Frontal cortex (tissue), 3 donors: ENCODE measurements at regions not wholly inside any gene's neighbourhood (a gene's known extent, or its start where the extent isn't known, plus 50 kb on each side); places are given as distances from the start of the nearest gene placed in this dataset.
"Not testable (repeated sequence)": the region's sequence is repeated elsewhere in the genome, so short reads cannot be mapped to it uniquely, and the experiment has no call there.

Source experiments
- DNase-seq, 2 donors: peaks; one replicate each; pipeline ENCODE4 v3.0.0; 2012; ENCODE audit warnings: low spot score in 2 of 2
- FAIRE-seq: peaks from 2 replicates; lab custom pipeline; 2012; peaks lifted over from hg19 to GRCh38; lab: Jason Lieb, UNC
- donor health status: control.
- donor health status: control.
- donor health status: control.

DNA sequence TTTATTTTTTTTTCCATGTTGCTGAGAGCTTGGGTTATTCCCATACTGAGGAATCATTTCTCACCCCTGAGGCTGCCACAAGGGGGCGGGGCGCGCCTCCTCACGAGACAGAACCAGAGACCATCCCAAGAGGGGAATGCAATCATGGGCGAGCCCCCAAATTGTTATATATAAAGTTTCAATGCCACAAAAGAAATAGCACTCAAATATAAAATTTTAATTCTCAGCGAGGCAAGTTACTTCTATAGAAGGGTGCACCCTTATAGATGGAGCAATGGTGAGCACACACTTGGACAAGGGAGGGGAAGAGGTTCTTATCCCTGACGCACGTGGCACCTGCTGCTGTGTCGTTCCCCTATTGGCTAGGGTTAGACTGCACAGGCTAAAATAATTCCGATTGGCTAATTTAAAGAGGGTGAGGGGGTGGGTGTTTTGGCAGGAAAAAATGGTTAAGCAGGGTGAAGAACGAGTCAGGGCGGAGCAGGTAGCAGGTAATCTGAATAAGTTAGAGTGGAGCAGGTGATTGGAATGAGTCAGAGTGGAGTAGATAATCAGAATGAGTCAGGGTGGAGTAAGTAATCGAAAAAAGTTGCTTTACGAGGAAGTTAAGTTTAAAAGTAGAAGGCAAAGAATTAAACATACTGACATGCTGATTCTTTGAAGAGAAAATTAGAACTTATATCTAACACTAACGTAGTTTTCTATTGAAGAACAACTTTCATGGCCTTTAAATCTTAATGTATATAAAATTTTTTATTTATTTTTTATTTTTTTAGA lies 177.5 kb downstream of the MTCL1 start:
- FAIRE-seq (no peak), DNase-seq (no peak)

- DNase-seq: no peak
Observed at GRCh38 chr18:8883409-8883668, 178.0 kb downstream of the MTCL1 start.

DNA sequence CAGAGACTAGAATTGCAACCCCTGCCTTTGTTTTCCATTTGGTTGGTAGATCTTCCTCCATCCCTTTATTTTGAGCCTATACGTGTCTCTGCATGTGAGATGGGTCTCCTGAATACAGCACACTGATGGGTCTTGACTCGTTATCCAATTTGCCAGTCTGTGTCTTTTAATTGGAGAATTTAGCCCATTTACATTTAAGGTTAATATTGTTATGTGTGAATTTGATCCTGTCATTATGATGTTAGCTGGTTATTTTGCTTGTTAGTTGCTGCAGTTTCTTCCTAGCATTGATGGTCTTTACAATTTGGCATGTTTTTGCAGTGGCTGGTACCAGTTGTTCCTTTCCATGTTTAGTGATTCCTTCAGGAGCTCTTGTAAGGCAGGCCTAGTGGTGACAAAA lies 182.5 kb downstream of the MTCL1 start:
- not testable (repeated sequence) for DNase-seq, FAIRE-seq

More at GRCh38 chr18:8883409-8883668, 178.0 kb downstream of the MTCL1 start:
- no peak for FAIRE-seq

GRCh38 chr18:8889489-8889888 lies 184.1 kb downstream of the MTCL1 start:
- FAIRE-seq (no peak), DNase-seq (no peak)

GRCh38 chr18:8890503-8890902 lies 185.1 kb downstream of the MTCL1 start:
- FAIRE-seq: not testable (repeated sequence)

DNA sequence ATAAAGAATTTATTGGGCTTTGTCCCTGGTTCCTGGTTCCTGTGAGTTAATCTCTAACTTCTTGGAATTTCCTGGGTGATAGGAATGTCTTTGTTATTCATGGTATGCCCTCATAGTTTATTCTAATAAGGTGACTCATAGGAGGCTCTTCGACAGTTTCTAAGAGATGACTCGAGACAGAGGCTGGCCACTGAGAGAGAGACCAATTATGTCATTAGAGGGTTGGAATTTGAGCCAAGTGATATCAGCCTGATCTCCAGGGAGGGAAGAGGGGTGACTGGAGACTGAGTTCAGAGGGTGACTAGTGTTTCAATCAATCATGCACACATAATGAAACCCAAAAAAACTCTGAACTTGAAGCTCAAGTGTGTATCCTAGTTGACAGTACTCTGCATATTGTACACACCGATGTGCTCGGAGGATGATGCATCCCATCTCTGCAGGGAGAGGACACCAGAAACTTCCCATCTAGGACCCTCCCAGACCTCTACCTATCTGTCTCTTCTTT lies 185.7 kb downstream of the MTCL1 start:
- no peak for DNase-seq
- no peak for FAIRE-seq

More at GRCh38 chr18:8890503-8890902, 185.1 kb downstream of the MTCL1 start:
- DNase-seq: not testable (repeated sequence)

GRCh38 chr18:8893221-8893620 lies 187.9 kb downstream of the MTCL1 start:
- FAIRE-seq: no peak
- no peak for DNase-seq

GRCh38 chr18:8893628-8894231 lies 188.4 kb downstream of the MTCL1 start:
- DNase-seq (no peak), FAIRE-seq (no peak)

DNA sequence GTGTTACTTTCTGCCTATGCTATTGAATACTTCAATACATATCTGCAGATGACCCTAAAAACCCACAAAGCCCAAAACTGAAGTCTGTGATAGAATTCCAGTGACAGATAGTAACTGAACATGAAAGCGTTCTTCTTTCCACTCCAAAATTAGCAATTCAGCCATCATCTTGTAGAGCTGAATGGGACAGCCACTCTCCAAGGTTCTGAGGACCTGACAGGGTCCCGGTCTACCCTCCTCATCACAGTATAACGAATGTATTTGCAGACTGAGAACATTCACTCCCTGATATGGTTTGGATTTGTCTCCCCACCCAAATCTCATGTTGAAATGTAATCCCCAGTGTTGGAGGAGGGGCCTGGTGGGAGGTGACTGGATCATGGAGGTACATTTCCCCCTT lies 189.5 kb downstream of the MTCL1 start:
- no peak for DNase-seq
- no peak for FAIRE-seq

DNA sequence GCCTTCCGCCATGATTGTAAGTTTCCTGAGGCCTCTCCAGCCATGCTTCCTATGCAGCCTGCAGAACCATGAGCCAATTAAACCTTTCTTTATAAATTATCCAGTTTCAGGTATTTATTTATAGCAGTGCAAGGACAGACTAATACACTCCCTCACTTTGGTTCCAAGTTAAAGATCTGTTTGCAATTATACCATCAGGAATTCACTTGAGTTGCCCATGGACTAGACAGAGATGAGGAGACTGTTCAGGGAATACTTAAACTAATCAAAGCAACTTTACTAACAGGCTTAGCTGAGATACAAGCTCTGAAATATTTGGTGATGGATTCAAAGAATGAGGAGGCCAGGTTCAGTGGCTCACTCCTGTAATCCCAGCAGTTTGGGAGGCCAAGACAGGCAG lies 190.0 kb downstream of the MTCL1 start:
- DNase-seq (no peak), FAIRE-seq (no peak)

- no peak for DNase-seq
Observed at GRCh38 chr18:8895987-8896619, 190.7 kb downstream of the MTCL1 start.

DNA sequence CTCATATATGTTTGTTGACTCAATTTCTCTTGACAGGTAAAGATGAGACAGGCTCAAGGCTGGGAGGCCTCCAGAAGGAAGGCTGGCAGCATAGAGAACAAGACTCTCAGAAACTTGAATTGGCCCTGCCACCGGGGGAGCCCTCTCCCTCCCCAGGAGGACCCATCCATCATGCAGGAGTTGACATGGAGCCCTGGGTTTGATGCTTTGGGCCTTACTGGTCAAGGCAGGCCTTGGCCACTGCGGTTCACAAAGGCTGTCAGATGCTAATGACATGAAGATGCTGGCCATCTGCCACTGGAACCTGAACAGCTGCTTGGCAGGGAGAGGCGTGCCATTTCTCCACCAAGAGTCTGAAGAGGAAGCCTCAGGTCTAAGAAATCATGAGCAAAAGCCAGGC lies 193.6 kb downstream of the MTCL1 start:
- no peak for DNase-seq
- FAIRE-seq: no peak

More at GRCh38 chr18:8895987-8896619, 190.7 kb downstream of the MTCL1 start:
- no peak for FAIRE-seq

- no peak for FAIRE-seq
Observed at GRCh38 chr18:8900552-8900951, 195.2 kb downstream of the MTCL1 start.

DNA sequence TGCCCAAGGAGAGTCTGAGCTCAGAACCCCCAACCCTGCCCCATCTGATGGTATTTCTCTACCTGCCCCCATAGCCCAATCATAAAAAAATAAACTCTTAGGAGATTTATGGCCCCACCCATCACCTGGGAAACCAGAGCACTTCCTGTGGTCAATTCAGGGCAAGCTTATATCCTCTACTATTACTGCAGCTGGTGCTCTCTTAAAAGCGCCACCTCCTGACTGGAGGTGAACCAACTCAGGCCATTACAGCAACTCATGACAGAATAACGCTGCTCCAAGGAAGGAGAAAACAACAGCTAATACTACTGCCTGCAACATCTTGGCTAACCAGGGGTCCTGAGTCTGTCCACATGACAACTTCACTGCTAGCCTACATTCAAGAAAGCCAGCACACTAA lies 195.7 kb downstream of the MTCL1 start:
- no peak for FAIRE-seq

More at GRCh38 chr18:8900552-8900951, 195.2 kb downstream of the MTCL1 start:
- DNase-seq: no peak

DNA sequence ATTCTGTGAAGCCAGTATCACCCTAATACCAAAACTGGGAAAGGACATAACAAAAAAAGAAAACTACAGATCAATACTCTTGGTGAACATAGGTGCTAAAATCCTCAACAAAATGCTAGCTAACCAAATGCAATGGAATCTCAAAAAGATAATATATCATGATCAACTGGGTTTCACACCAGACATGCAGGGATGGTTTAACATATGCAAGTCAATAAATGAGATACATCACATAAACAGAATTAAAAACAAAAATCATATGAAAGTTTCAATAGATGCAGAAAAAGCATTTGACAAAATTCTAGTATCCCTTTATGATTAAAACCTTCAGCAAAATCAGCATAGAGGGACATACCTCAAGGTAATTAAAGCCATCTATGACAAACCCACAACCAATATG lies 198.2 kb upstream of the NDUFV2 start:
- FAIRE-seq: no peak
- DNase-seq: no peak

More for the DNA sequence above, 195.7 kb downstream of the MTCL1 start:
- no peak for DNase-seq

- FAIRE-seq: no peak
- no peak for DNase-seq
Observed at GRCh38 chr18:8908792-8909510, 193.5 kb upstream of the NDUFV2 start.

DNA sequence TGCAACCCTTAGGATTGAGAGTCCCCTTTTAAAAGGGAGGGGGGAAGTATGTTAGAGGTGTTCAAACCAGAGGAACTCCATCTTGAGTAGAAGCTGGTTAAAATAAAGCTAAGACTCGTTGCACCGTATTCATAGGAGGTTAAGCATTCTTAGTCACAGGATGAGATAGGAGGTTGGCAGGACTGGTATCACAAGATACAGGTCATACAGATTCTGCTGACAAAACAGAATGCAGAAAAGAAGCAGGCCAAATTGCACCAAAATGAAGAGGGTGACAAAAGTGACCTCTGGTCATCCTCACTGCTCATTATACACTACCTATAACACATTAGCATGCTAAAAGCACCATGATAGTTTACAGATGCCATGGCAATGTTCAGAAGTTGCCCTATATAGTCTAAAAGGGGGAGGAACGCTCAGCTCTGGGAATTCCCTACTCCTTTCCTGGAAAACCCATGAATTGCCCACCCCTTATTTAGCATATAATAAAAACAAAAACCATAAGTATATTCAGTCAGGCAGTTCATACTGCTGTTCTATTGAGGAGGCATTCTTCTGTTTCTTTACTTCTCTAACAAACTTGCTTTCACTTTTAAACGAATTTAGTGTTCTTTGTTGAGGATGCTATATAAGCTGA lies 192.2 kb upstream of the NDUFV2 start:
- FAIRE-seq (no peak), DNase-seq (no peak)

DNA sequence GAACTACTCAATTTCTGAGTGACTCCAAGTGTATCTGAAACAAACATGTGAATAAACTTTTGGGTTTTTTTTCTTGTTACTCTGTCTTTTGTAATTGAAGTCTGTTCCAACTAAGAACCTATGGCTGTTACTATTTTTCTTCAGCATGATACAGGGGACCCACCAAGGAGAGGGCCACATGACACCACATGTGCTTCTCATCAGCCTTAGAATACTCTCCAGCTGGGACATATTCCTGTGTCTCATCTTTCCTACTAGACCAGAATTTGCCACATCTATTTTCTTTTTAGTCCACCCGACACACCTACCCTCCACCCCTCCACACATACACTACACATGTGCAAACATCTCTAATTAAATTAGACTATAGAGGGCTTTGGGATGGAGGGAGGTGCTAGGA lies 191.7 kb upstream of the NDUFV2 start:
- DNase-seq (no peak), FAIRE-seq (no peak)

GRCh38 chr18:8911408-8912340 lies 190.8 kb upstream of the NDUFV2 start:
- no peak for DNase-seq
- FAIRE-seq: no peak
